Mesendoderm (in vitro differentiated cells): ENCODE measurements at regions not wholly inside any gene's neighbourhood (a gene's known extent, or its start where the extent isn't known, plus 50 kb on each side); places are given as distances from the start of the nearest gene placed in this dataset.
"Not testable (repeated sequence)": the region's sequence is repeated elsewhere in the genome, so short reads cannot be mapped to it uniquely, and the experiment has no call there.

Experiments used
- DNase-seq: peaks from one replicate; pipeline ENCODE4 v3.0.0; 2013
- H2AK5ac ChIP-seq: 2 replicates; pipeline ENCODE4 v1.6.1; 2013; ENCODE audit warnings: low read length, inconsistent platforms
- H2BK120ac ChIP-seq: 2 replicates; pipeline ENCODE4 v1.6.1; 2013; ENCODE audit warnings: low read depth, mild to moderate bottlenecking, low read length, moderate library complexity, mixed read lengths
- H2BK15ac ChIP-seq: replicated peaks from 2 replicates; pipeline ENCODE4 v1.6.1; 2013; ENCODE audit warnings: low read depth, mild to moderate bottlenecking, moderate library complexity
- H2BK5ac ChIP-seq: 2 replicates; pipeline ENCODE4 v1.6.1; 2013; ENCODE audit warnings: low read length, inconsistent platforms
- H3K18ac ChIP-seq: 2 replicates; pipeline ENCODE4 v1.6.1; 2013; ENCODE audit warnings: mild to moderate bottlenecking, low read length, mixed read lengths
- H3K23ac ChIP-seq: one replicate; pipeline ENCODE4 v1.6.1; 2013; ENCODE audit warnings: low read length
- H3K27ac ChIP-seq: 2 replicates; pipeline ENCODE4 v1.5.1; 2013; ENCODE audit warnings: low read depth, mild to moderate bottlenecking, inconsistent platforms, low read length, moderate library complexity
- H3K27me3 ChIP-seq: 2 replicates; pipeline ENCODE4 v1.6.1; 2013; ENCODE audit warnings: low read length, control low read depth, mild to moderate bottlenecking, inconsistent platforms; ENCODE audit not compliant: insufficient read depth, poor library complexity
- H3K36me3 ChIP-seq: 2 replicates; pipeline ENCODE4 v1.6.1; 2013; ENCODE audit warnings: low read length, inconsistent platforms; ENCODE audit not compliant: control insufficient read depth, insufficient read depth
- H3K4ac ChIP-seq: one replicate; pipeline ENCODE4 v1.6.1; 2013; ENCODE audit warnings: low read depth, mild to moderate bottlenecking, low read length, moderate library complexity
- H3K4me1 ChIP-seq: 2 replicates; pipeline ENCODE4 v1.6.1; 2013; ENCODE audit warnings: low read depth, low read length, inconsistent platforms; ENCODE audit not compliant: control insufficient read depth
- H3K4me2 ChIP-seq: 2 replicates; pipeline ENCODE4 v1.6.1; 2013; ENCODE audit warnings: low read length
- H3K4me3 ChIP-seq: 2 replicates; pipeline ENCODE4 v1.5.1; 2013; ENCODE audit warnings: mild to moderate bottlenecking, low read length
- H3K56ac ChIP-seq: one replicate; pipeline ENCODE4 v1.6.1; 2013; ENCODE audit warnings: low read length
- H3K79me1 ChIP-seq: 2 replicates; pipeline ENCODE4 v1.6.1; 2013; ENCODE audit warnings: low read length, inconsistent platforms
- H3K79me2 ChIP-seq: 2 replicates; pipeline ENCODE4 v1.6.1; 2013; ENCODE audit warnings: mild to moderate bottlenecking, low read length; ENCODE audit not compliant: control insufficient read depth, insufficient read depth
- H3K9ac ChIP-seq: 2 replicates; pipeline ENCODE4 v1.6.1; 2013; ENCODE audit warnings: low read length, inconsistent platforms
- H4K5ac ChIP-seq: one replicate; pipeline ENCODE4 v1.6.1; 2013; ENCODE audit warnings: low read length
- H4K8ac ChIP-seq: one replicate; pipeline ENCODE4 v1.6.1; 2013; ENCODE audit warnings: low read depth, mild to moderate bottlenecking, control low read depth, low read length, moderate library complexity
- WGBS: extraction: QIAGEN DNeasy Blood & Tissue Kit; methylation state at CpG from one replicate; pipeline ENCODE4 v1.1.7; 2013; ENCODE audit warnings: low lambda C conversion rate, missing lambda C conversion rate; ENCODE audit not compliant: insufficient coverage; ENCODE audit errors: extremely low coverage; 5-methylcytosine and 5-hydroxymethylcytosine counted together

GRCh38 chr5:74482990-74483389 lies 157.5 kb downstream of the ENC1 start:
- H3K56ac ChIP-seq, result no peak overlapping the region
- H2BK15ac ChIP-seq, result no peak overlapping the region
- no peak overlapping the region for H3K4me2 ChIP-seq
- DNase-seq, result no peak
- H4K8ac ChIP-seq, result no peak overlapping the region
- no peaks in the 10 kb centered on the region for H3K27me3 ChIP-seq
- no peaks in the 10 kb centered on the region for H3K79me1 ChIP-seq
- no peak overlapping the region for H2BK5ac ChIP-seq
- H3K4me3 ChIP-seq, result no peak overlapping the region
- H3K4ac ChIP-seq, result no peak overlapping the region
- no peak overlapping the region for H3K27ac ChIP-seq
- no peak overlapping the region for H3K23ac ChIP-seq
- no peak overlapping the region for H3K18ac ChIP-seq
- no peaks in the 10 kb centered on the region for H3K36me3 ChIP-seq
- no CpG with 5 or more reads among the region's 3 CpGs for WGBS
- no peak overlapping the region for H2BK120ac ChIP-seq
- H4K5ac ChIP-seq, result no peak overlapping the region
- H3K79me2 ChIP-seq, result no peaks in the 10 kb centered on the region
- H2AK5ac ChIP-seq, result no peak overlapping the region
- H3K4me1 ChIP-seq, result peaks cover 1% of the 10 kb centered on the region
- no peak overlapping the region for H3K9ac ChIP-seq

DNA sequence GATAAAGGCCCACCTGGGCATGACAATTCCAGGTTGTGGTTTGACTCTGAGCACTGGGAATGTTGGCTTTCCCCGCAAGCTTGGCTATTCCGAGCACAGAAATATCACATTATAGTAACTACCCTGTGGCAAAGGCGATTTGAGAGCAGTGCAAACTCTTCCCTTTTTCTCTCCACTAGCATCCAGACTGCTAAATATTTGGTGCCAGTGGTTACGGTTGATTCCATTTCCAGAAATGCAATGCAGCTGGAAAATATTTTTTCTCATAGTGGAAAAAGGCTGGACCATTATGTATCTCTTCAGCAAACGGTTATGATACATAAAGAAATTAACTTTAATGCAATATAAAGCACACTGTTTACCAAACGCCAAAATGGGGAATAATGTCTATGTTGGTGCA lies 158.0 kb downstream of the ENC1 start:
- Histone ChIP-seq H3K4me1 (peaks cover 1% of the 10 kb centered on the region), H3K79me2 (no peaks in the 10 kb centered on the region), H4K5ac (no peak overlapping the region), H3K56ac (no peak overlapping the region), H2BK5ac (no peak overlapping the region), H3K4ac (no peak overlapping the region), H4K8ac (no peak overlapping the region), H3K4me2 (no peak overlapping the region), H3K27me3 (no peaks in the 10 kb centered on the region), H3K27ac (no peak overlapping the region), H3K36me3 (no peaks in the 10 kb centered on the region), H3K79me1 (no peaks in the 10 kb centered on the region), H3K18ac (no peak overlapping the region), H3K4me3 (no peak overlapping the region), H3K23ac (no peak overlapping the region), H2BK120ac (no peak overlapping the region), H2BK15ac (no peak overlapping the region), H3K9ac (no peak overlapping the region), H2AK5ac (no peak overlapping the region)
- no CpG with 5 or more reads among the region's 6 CpGs for WGBS
- no peak for DNase-seq

- H3K18ac ChIP-seq, H3K79me2 ChIP-seq, H3K4me3 ChIP-seq, H3K4ac ChIP-seq, H3K79me1 ChIP-seq, H2BK15ac ChIP-seq, H3K9ac ChIP-seq, H2AK5ac ChIP-seq, H4K8ac ChIP-seq, H4K5ac ChIP-seq, H2BK5ac ChIP-seq, H3K36me3 ChIP-seq, H3K4me2 ChIP-seq, H2BK120ac ChIP-seq, H3K4me1 ChIP-seq, H3K27me3 ChIP-seq, H3K56ac ChIP-seq, H3K27ac ChIP-seq, H3K23ac ChIP-seq: not testable (repeated sequence)
- no CpG with 5 or more reads among the region's 2 CpGs for WGBS
- peak; percentile 60 for DNase-seq
Measured at GRCh38 chr5:74481357-74481756, 159.2 kb downstream of the ENC1 start.

DNA sequence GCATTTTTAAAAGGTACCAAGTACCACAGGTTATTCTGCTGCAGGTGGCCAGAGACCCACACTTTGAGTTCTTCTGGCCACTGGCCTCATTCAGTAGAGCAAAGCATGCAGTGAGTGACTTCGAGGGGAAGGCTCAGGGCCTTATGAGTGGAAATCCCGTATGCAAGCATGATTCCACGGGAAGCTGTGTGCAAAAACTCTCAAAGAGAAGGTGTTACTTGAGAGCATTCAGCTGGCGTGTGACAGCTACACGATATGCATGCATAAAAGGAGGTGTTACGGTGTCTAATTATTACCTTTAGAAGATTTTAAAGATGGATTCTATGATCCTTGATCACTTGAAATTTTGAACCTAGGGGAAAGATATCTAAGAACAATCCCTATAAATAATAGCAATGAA lies 160.3 kb downstream of the ENC1 start:
- Histone ChIP-seq H3K4me3 (no peak overlapping the region), H3K36me3 (no peaks in the 10 kb centered on the region), H3K56ac (no peak overlapping the region), H3K27ac (no peak overlapping the region), H2BK5ac (no peak overlapping the region), H4K8ac (no peak overlapping the region), H2AK5ac (no peak overlapping the region), H3K23ac (no peak overlapping the region), H3K79me1 (no peaks in the 10 kb centered on the region), H3K4me2 (no peak overlapping the region), H3K4ac (no peak overlapping the region), H3K4me1 (peaks cover 1% of the 10 kb centered on the region), H3K18ac (no peak overlapping the region), H3K79me2 (no peaks in the 10 kb centered on the region), H2BK120ac (no peak overlapping the region), H3K9ac (no peak overlapping the region), H4K5ac (no peak overlapping the region), H2BK15ac (no peak overlapping the region), H3K27me3 (no peaks in the 10 kb centered on the region)
- WGBS, result no CpG with 5 or more reads among the region's 6 CpGs
- DNase-seq, result no peak

- H2BK15ac ChIP-seq, result no peak overlapping the region
- whole genome bisulfite sequencing, result no CpG with 5 or more reads among the region's 5 CpGs
- H3K18ac ChIP-seq, result no peak overlapping the region
- H3K27me3 ChIP-seq, result no peaks in the 10 kb centered on the region
- no peak overlapping the region for H4K5ac ChIP-seq
- no peaks in the 10 kb centered on the region for H3K79me1 ChIP-seq
- no peak overlapping the region for H3K27ac ChIP-seq
- H3K79me2 ChIP-seq, result no peaks in the 10 kb centered on the region
- H3K4ac ChIP-seq, result no peak overlapping the region
- no peak overlapping the region for H2BK120ac ChIP-seq
- peaks cover 1% of the 10 kb centered on the region for H3K4me1 ChIP-seq
- no peak overlapping the region for H3K56ac ChIP-seq
- no peak overlapping the region for H2AK5ac ChIP-seq
- no peak for DNase-seq
- H3K36me3 ChIP-seq, result no peaks in the 10 kb centered on the region
- H3K4me2 ChIP-seq, result no peak overlapping the region
- H3K4me3 ChIP-seq, result no peak overlapping the region
- H4K8ac ChIP-seq, result no peak overlapping the region
- no peak overlapping the region for H2BK5ac ChIP-seq
- no peak overlapping the region for H3K23ac ChIP-seq
- no peak overlapping the region for H3K9ac ChIP-seq
Measured at GRCh38 chr5:74478328-74478727, 162.2 kb downstream of the ENC1 start.

DNA sequence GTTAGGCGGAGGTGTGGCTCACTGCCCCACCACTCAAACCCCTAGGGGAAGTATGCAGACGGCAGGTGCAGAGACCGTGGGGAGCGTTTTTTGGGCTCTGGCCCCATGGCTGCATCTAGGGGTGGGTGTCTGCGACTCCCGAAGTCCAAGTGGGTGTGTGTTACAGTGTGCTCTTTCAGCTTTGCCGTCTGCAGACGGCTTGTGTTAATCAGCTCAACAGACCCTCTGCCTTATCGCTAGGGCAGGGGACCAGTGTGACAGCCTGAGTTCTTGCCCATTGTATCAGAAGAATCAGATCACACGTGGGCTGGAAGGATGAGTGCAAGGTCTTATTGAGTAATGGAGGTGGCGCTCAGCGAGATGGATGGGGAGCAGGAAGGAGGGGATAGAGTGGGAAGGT lies 162.8 kb downstream of the ENC1 start:
- H2BK5ac ChIP-seq, result no peak overlapping the region
- no peak overlapping the region for H3K27ac ChIP-seq
- no peak overlapping the region for H3K23ac ChIP-seq
- H3K4ac ChIP-seq, result no peak overlapping the region
- no peak overlapping the region for H3K9ac ChIP-seq
- H3K4me2 ChIP-seq, result no peak overlapping the region
- no peaks in the 10 kb centered on the region for H3K79me2 ChIP-seq
- no peaks in the 10 kb centered on the region for H3K27me3 ChIP-seq
- no peak overlapping the region for H3K4me3 ChIP-seq
- no peak for DNase-seq
- no peak overlapping the region for H2BK120ac ChIP-seq
- H3K36me3 ChIP-seq, result no peaks in the 10 kb centered on the region
- no peak overlapping the region for H2AK5ac ChIP-seq
- no peaks in the 10 kb centered on the region for H3K79me1 ChIP-seq
- whole genome bisulfite sequencing, result no CpG with 5 or more reads among the region's 12 CpGs
- no peak overlapping the region for H4K8ac ChIP-seq
- no peak overlapping the region for H2BK15ac ChIP-seq
- H3K18ac ChIP-seq, result no peak overlapping the region
- H3K56ac ChIP-seq, result no peak overlapping the region
- H4K5ac ChIP-seq, result no peak overlapping the region
- peaks cover 1% of the 10 kb centered on the region for H3K4me1 ChIP-seq
